ENCODE measurements at regions not wholly inside any gene's neighbourhood (a gene's known extent, or its start where the extent isn't known, plus 50 kb on each side); places are given as distances from the start of the nearest gene placed in this dataset.

GRCh38 chr7:153301936-153302335 is 542.4 kb downstream of the ACTR3B start:
- peaks cover 6 to 8% of the 10 kb centered on the region in 2 donors for H3K9me3 ChIP-seq
- no peaks in the 10 kb centered on the region for H3K4me1 ChIP-seq
- no peak for TF ChIP-seq POLR2A (IDR thresholded peaks at IDR 0.05)
- no peak for TF ChIP-seq EP300 (IDR thresholded peaks at IDR 0.05; ENCODE audit: low read depth)
- TF ChIP-seq POLR2AphosphoS5 (IDR thresholded peaks at IDR 0.05), result no peak
- no peak for TF ChIP-seq CTCF (IDR thresholded peaks at IDR 0.05)
- in situ Hi-C loops (cut with MboI; ENCODE audit: low pct_ligation_motif_present in 1 of 4, low pct_unique_long_range_greater_than_20kb in 1 of 4, low sequenced_read_pairs in 3 of 4) (no loop called here), intact Hi-C loops (cut with DNase I; ENCODE audit: low total_unique reads) (loop anchor here (5.0 kb wide), 1 partner anchor 725 kb away; no protein-coding TSS in a partner anchor)
- H3K36me3 ChIP-seq, result no peaks in the 10 kb centered on the region
- no peak for DNase-seq
- no peak overlapping the region for H3K4me3 ChIP-seq
- WGBS, 2 donors (ENCODE audit: low coverage in 1 of 2), result 50 to 67% methylated on average over 4 to 7 of the region's 7 CpGs
- H3K27ac ChIP-seq, result no peak overlapping the region
- H3K27me3 ChIP-seq, result no peaks in the 10 kb centered on the region

GRCh38 chr7:153320005-153320404 is 560.5 kb downstream of the ACTR3B start:
- WGBS, 2 donors (ENCODE audit: low coverage in 1 of 2), result 25 to 38% methylated on average over 2 to 4 of the region's 4 CpGs
- no peaks in the 10 kb centered on the region for H3K36me3 ChIP-seq
- no peak overlapping the region for H3K27ac ChIP-seq
- DNase-seq, result no peak
- H3K4me1 ChIP-seq, result no peaks in the 10 kb centered on the region
- no peak overlapping the region for H3K4me3 ChIP-seq
- no peak for TF ChIP-seq CTCF (IDR thresholded peaks at IDR 0.05)
- TF ChIP-seq POLR2A (IDR thresholded peaks at IDR 0.05), result no peak
- TF ChIP-seq EP300 (IDR thresholded peaks at IDR 0.05; ENCODE audit: low read depth), result no peak
- no peak for TF ChIP-seq POLR2AphosphoS5 (IDR thresholded peaks at IDR 0.05)
- no peaks in the 10 kb centered on the region for H3K9me3 ChIP-seq
- in situ Hi-C loops (cut with MboI; ENCODE audit: low pct_ligation_motif_present in 1 of 4, low pct_unique_long_range_greater_than_20kb in 1 of 4, low sequenced_read_pairs in 3 of 4), result no loop called here
- intact Hi-C loops (cut with DNase I; ENCODE audit: low total_unique reads), result no loop called here
- no peaks in the 10 kb centered on the region for H3K27me3 ChIP-seq

GRCh38 chr7:153320681-153321080 is 561.1 kb downstream of the ACTR3B start:
- Histone ChIP-seq H3K4me3 (no peak overlapping the region), H3K4me1 (no peaks in the 10 kb centered on the region), H3K9me3 (no peaks in the 10 kb centered on the region), H3K27me3 (no peaks in the 10 kb centered on the region), H3K36me3 (no peaks in the 10 kb centered on the region), H3K27ac (no peak overlapping the region)
- intact Hi-C loops (cut with DNase I; ENCODE audit: low total_unique reads) (no loop called here), in situ Hi-C loops (cut with MboI; ENCODE audit: low pct_ligation_motif_present in 1 of 4, low pct_unique_long_range_greater_than_20kb in 1 of 4, low sequenced_read_pairs in 3 of 4) (no loop called here)
- TF ChIP-seq POLR2AphosphoS5 (IDR thresholded peaks at IDR 0.05) (no peak), POLR2A (IDR thresholded peaks at IDR 0.05) (no peak), CTCF (IDR thresholded peaks at IDR 0.05) (no peak), EP300 (IDR thresholded peaks at IDR 0.05; ENCODE audit: low read depth) (no peak)
- WGBS, 2 donors (ENCODE audit: low coverage in 1 of 2), result 71 to 74% methylated on average over 3 to 4 of the region's 4 CpGs
- DNase-seq, result no peak

- Histone ChIP-seq H3K27me3 (no peaks in the 10 kb centered on the region), H3K36me3 (no peaks in the 10 kb centered on the region), H3K27ac (no peak overlapping the region), H3K4me1 (no peaks in the 10 kb centered on the region), H3K4me3 (no peak overlapping the region), H3K9me3 (no peaks in the 10 kb centered on the region)
- WGBS, 2 donors (ENCODE audit: low coverage in 1 of 2), result 66 to 78% methylated on average over 4 to 11 of the region's 11 CpGs
- in situ Hi-C loops (cut with MboI; ENCODE audit: low pct_ligation_motif_present in 1 of 4, low pct_unique_long_range_greater_than_20kb in 1 of 4, low sequenced_read_pairs in 3 of 4), result no loop called here
- DNase-seq, result no peak
- intact Hi-C loops (cut with DNase I; ENCODE audit: low total_unique reads), result no loop called here
- TF ChIP-seq CTCF (IDR thresholded peaks at IDR 0.05), result no peak
- no peak for TF ChIP-seq POLR2A (IDR thresholded peaks at IDR 0.05)
- no peak for TF ChIP-seq POLR2AphosphoS5 (IDR thresholded peaks at IDR 0.05)
These were observed 563.4 kb downstream of the ACTR3B start for GRCh38 chr7:153322991-153323390.
